RCC 7860 (cell line): ENCODE measurements at regions not wholly inside any gene's neighbourhood (a gene's known extent, or its start where the extent isn't known, plus 50 kb on each side); places are given as distances from the start of the nearest gene placed in this dataset.
"Not testable (repeated sequence)": the region's sequence is repeated elsewhere in the genome, so short reads cannot be mapped to it uniquely, and the experiment has no call there.

Experiments
- DNase-seq: peaks from one replicate; pipeline ENCODE4 v3.0.0-alpha.2; 2015; ENCODE audit warnings: low spot score
- FAIRE-seq: peaks from 2 replicates; lab custom pipeline; 2012; peaks lifted over from hg19 to GRCh38; lab: Jason Lieb, UNC

DNA sequence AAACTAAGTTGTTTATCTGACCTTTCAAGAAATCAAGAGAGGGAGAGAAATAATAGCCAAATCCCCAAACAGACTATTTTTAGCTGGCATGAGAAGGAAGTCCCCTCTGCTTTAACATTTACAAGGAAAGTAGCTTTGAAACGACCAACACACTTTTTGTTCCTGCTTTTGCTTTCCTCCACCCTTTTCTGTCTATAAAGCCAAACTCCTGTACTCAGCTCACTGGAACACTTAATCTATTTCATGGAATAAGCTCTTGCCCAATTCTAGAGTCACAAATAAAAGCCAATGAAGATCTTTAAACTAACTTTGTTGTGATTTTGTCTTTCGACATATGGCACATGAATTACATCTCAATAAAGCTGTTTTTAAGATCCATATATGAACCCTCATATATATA is 86.8 kb upstream of the CCDC71L start:
- no peak for FAIRE-seq

DNA sequence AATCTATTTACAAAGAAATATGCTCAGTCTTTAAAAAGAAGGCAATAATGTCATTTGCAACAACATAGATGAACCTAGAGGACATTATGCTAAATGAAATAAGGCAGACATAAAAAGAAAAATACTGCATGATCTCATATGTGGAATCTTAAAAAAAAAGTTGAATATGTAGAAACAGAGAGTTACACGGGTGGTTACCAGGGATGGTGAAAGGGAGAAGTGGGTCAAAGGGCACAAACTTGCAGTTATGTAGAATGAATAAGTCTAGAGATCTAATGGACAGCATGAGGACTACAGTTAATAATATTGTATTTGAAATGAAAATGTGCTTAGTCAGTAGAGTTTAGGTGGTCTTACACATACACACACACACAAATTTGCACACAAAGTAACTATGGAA is 88.2 kb upstream of the CCDC71L start:
- DNase-seq, result no peak
- FAIRE-seq, result no peak

More for the DNA sequence above, 86.8 kb upstream of the CCDC71L start:
- no peak for DNase-seq

DNA sequence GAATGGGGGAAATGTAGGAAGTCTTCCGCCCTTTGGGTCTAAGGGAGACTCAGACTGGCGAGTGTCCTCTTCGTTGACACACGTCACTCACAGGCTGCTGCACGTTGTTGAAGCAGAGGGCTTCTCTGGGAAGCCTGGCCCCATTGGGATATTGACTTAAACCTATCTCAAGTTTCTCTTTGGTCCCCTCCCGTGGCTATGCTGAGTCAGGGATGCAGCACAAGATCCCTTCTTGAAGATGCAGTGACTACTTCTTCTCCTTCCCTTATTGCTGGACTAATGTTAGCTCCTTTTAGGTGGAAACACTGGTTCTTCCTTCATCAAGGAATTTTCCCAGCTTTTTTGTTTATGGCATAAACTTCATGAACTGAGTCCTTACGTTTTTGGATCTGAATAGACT is 89.8 kb upstream of the CCDC71L start:
- FAIRE-seq (no peak), DNase-seq (no peak)

DNA sequence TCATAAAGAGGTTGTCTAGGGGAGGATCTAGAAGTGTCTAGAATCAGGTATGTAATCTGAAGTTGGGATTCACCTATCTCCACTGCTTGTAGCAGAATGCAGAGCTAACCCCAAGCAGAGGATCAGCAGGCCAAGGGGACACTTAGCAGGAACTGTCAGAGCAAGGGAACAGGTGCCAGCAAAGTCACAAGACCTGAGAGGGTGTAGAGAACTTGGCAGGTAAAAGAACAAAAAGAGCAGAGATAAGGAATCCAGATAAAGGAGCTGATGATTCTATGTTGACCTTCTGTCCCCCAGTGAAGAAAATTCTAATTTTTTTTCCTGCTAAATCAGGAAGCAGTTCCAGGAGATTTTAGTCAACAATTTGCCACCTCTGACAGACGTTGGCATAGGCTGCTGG is 91.4 kb upstream of the CCDC71L start:
- FAIRE-seq, result no peak
- no peak for DNase-seq

DNA sequence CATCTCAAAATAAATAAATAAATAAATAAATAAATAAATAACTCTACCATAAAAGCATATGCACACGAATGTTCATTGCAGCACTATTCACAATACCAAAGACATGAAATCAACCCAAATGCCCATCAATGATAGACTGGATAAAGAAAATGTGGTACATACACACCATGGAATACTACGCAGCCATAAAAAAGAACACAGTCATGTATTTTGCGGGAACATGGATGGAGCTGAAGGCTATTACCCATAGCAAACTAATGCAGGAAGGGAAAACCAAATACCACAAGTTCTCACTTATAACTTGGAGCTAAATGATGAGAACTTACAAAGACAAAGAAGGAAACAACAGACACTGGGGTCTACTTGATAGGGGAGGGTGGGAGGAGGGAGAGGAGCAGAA is 94.1 kb upstream of the CCDC71L start:
- not testable (repeated sequence) for DNase-seq, FAIRE-seq

DNA sequence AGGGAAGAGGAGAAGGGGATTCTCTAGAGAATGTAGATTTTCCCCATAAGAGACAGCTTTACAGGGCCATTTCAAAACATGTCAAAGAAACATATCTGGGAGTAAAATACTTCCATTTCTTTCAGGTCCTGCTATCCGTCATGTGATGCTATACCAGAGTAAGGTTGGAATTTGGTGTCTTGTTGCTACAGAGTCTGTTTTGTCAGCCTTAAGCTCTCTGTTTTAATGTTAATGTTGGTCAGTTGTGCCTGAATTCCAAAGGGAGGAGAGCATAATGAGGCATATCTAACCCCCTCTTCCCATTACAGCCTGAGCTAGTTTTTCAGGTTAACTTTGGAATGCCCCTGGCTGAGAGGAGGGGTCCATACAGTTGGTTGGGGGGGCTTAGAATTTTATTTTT is 94.7 kb upstream of the CCDC71L start:
- FAIRE-seq, result no peak
- DNase-seq, result no peak

DNA sequence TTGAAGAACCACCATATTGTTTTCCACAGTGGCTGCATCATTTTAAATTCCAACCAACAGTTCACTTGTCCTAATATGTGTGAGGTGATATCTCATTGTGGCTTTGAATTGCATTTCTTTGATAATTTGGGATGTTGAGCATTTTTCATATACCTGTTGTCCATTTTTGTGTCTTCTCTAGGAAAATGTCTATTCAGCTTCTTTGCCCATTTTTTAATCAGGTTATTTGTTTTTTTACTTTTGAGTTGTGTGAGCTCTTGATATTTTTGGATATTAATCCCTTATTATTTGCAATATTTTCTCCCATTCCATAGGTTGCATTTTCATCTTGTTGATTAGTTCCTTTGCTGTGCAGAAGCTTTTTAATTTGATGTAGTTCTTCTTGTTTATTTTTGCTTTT is 95.1 kb upstream of the CCDC71L start:
- no peak for DNase-seq
- FAIRE-seq, result no peak

DNA sequence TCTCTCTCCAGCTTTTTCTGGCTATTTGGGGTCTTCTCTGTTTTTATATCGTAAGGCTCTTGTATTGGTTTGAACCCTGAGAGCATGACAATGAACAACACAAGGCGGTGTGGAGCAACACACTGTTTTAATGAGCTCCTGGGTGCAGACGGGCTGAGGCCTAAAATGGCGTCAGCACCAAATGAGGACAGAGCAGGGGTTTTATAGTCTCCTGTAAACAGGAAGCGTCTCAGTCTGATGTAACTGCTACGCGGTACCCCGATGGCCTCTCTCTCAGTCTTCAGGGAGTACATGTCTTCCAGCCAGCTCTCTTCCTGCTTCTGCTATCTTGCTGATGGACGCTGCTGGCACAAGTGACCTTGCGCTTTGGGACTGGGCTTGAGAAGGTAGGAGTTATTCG is 95.9 kb upstream of the CCDC71L start:
- DNase-seq, result no peak
- no peak for FAIRE-seq

DNA sequence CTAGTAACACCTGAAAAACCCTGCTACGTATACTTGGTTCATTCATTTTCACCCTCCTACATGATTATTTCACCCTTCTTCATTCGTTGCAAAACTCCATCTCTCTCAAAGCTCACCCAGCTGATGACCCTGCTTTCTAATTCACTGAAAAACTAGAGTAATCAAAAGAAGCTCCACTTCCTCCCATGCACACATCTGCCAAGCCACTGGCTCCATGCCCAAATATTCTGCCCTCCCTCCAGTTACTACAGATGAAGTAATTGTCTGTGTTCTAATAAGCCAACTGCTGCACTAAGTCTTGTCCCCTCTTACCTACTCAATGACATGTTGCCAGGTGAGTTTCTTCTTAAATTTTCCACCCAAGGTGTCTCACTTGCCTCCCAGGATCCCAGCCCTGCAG is 96.9 kb upstream of the CCDC71L start:
- FAIRE-seq, result no peak

DNA sequence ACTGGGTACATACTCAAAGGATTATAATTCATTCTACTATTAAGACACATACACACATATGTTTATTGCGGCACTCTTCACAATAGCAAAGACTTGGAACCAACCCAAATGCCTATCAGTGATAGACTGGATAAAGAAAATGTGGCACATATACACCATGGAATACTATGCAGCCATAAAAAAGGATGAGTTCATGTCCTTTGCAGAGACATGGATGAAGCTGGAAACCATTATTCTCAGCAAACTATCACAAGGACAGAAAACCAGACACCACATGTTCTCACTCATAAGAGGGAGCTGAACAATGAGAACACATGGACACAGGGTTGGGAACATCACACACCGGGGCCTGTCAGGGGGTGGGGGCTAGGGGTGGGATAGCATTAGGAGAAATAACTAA is 101.9 kb upstream of the CCDC71L start:
- not testable (repeated sequence) for FAIRE-seq, DNase-seq

More for the DNA sequence above, 96.9 kb upstream of the CCDC71L start:
- DNase-seq, result no peak

DNA sequence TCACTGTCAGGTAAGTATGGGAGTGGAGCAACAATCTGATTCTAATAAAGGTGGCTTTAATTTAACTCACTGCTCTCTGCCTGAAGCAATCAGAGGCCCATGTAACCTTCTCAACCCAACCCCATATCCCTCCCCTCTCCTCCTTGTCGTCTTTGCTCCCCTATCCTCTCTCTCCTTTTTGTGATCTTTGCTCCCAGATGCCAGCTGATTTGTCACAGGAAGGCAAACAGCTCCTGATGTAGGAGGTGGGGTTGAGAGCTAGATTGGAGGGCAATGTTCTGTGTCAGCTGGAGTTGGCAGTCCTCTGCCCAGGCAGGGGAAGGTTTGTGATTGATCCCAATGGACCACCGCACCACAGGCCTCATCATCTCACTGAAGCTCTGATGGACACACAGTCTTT is 101.4 kb upstream of the PIK3CG start:
- DNase-seq, result no peak
- FAIRE-seq, result no peak

DNA sequence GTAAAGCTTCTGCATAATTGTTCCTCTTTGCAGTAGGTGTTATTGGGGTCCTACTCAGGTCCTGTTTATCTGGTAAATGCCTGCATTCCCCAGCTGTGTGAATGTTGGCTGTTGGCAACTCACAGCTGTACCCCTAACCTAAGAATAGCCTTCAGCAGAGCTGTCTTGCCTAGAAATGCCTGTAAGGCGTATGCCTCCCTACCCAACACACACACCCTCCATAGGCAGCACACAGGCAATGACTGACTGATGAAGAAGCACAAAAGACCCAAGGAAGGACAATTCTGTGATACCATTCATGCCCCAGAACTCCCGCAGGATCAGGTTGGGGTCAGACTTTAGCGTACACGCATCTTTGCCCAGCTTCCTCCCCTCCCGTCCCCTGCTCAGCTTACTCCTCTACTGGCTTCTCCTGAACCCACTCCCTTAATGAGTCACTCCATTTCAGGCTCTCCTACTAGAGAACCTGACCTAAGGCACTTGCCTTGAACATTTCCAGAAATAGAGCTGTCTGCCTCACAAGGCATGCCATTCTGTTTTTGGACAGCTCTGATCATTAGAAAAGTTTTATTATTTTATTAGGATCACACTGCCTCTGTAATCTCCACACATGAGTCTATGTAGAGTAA is 99.2 kb upstream of the PIK3CG start:
- DNase-seq (no peak), FAIRE-seq (no peak)

DNA sequence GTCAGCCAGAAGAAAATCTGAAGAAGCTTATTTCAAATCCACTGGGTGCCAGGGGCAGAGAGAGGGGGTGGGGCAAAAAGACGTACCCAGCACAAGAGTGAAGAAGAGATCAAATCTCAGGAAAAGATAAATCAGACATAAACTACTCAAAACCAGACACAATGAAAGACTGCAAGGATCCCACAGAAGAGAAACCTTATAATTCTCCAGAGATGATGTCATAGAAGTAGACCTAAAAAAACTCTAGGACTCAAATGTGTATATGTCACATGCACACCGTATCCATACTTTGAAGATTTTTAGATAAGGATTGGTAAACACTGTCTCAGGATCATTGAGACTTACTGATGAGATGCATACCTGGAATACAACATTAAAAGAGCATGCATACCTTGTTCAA is 98.5 kb upstream of the PIK3CG start:
- no peak for FAIRE-seq
- peak; percentile 34 for DNase-seq

DNA sequence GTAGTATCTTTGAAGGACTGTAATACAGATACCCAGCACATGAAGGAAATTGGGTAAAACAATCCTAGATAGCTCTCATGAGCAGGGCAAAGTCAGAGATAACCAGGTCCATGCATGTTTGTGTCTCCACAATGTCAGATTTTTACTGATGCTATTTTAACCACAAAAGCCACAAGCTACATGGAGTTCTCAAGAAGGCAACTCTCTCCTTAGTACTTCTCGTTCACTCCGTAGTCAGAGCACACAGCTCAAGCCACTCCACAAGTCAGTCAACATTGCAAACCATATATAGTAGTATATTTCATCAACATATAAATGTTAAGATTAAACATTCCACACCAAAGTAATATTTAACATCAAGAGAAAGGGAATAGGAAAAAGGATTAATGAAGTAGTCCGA is 98.0 kb upstream of the PIK3CG start:
- FAIRE-seq (peak; percentile 75), DNase-seq (peak; percentile 50)

DNA sequence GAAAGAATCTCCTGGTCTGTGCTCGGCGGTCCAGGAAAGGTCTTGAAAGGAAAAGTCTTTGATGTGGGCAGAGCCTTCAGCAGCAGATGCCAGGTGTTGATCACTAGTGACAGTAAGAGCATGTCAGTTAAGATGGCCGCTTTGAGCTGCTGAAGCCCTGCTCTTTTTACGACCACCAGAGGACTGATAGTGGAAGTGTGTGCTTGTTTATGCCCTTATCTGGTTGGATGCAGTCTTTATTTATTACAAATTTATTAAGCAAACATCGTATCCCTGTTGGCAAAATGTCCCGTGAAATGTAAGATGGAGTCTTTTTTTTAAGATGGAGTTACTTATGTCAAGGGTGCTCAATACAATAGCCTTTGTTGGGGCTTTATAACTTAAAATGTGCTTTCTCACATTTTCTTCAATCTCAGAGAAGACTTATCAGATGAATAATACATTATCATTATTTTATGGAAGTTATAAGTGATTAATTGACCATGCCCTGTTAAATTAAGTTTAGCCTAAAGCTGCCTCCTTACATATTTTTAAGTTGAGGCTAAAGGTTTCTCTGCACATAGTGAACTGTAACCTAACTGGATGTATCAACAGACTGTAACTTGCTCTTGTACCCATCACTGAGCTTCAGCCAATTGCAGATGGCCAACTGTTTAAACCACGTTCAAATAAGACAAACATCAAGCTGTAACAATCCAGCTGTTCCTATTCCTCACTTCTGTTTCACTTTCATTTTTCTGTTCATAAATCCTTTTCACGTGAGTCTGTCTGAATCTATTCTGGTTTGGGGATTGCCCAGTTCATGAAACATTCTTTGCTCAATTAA is 97.4 kb upstream of the PIK3CG start:
- DNase-seq (peak; percentile 44), FAIRE-seq (peak; percentile 16)

DNA sequence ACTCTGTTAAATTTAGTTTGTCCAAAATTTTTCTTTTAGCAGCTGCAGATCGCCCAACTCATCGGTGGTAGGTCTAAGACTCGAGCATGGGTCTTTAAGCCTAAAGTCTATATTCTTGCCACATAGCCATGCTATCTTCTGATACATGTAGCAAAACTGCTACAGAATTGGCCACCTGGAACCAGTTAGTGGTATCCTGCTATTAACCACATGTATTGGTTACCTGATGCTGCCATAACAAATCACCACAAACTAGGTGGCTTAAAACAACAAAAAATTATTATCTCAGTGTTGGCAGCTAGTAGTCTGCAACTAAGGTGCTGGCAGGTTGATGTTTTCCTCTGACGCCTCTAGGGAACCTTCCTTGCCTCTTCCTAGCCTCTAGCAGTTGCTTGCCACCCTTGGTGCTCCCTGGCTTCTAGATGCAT is 96.7 kb upstream of the PIK3CG start:
- DNase-seq, result peak; percentile 66
- FAIRE-seq, result no peak

DNA sequence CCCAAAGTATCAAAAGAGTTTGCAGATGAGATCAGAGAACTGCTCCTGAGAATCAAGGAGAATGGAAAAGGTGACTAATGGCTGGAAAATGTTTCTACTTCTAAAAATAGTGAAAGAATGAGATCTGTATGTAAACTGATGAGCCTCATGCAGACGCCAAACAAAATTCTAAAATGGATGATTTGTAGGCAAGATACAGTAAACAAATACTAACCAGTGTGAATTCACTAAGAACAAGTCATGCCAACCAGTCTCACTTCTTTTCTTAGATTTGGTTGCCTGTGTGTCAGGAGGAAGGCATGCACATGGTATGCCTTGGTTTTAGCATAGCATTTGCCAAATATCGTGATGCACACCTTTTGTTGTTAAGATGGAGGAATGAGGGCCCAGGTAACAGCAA is 94.9 kb upstream of the PIK3CG start:
- DNase-seq (peak; percentile 94), FAIRE-seq (peak; percentile 91)

DNA sequence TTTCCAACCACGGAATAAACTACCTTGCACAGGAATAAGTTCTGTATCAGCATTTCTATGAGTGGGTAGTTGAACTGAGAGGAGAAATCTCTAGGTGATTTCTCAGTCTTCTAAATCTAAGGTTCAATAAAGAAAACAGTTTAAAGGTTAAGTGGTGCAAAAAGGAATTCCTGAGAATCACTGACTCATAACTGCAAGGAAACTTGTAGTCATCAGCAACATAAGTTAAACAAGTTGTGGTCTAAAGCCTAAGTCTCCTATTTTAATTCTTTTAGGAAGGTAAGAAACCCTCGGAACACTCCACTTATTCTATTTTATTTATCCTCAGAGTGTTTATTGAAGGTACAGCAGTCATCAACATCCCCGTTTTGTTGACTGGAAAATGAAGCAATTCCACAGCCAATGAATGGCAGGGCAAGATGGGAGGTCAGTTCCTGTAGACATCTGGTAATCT is 92.4 kb upstream of the PIK3CG start:
- DNase-seq (peak; percentile 88), FAIRE-seq (no peak)

DNA sequence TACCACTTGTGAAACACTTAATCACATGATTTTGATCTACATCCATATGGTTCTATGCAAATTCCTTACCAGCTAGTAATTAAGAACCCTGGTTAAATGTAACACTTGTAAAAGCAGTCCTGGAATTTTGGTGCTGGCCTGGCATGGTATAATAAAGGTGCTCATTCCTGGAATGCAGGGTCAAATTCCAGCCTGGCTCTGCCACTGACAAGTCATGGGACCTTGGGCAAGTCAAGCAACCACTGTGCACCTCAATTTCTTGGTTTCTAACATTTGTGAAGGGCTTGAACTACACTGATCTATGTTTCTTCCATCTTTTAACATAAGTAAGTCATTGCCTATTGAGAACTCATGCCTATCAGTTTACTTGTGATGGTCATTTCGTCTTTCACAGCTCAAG is 91.9 kb upstream of the PIK3CG start:
- FAIRE-seq, result no peak
- peak; percentile 89 for DNase-seq

DNA sequence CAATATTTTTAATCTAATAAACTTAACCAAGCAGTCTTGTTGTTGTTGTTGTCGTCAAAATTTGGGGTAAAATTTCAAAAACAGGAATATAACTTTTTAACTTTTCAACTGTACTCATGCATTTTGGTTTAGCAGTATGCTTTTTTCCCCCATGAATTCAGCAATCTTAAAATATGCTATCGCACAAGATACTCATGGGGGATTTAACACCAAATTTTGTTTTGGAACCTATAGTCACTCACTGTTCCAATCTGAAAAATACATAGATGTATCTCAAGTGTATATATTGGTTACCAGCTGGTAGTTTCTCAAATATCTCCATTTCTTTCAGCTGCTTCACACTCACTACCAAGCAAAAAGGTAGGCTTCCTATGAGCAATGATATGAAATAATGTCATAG is 91.4 kb upstream of the PIK3CG start:
- FAIRE-seq, result no peak
- DNase-seq, result no peak

DNA sequence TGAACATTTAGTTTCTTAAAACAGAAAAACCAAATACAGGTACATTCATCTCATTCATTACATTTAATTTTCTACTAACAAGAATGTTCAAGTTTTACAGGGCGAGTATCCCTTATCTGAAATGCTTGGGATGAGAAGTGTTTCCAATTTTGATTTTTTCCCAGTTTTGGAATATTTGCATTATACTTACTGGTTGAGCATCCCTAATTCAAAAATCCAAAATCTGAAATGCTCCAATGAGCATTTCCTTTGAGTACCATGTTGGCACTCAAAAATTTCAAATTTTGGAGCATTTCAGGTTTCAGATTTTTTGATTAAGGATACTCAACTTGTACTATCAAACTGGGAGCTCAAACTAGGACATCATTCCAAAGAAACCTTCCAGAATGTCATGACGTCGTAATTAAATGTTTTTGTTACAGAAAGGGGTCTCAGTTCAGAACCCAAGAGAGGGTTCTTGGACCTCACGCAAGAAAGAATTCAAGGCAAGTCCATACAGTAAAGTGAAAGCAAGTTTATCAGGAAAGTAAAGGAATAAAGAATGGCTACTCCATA is 90.8 kb upstream of the PIK3CG start:
- no peak for DNase-seq

More for the DNA sequence above, 90.8 kb upstream of the PIK3CG start:
- FAIRE-seq, result no peak
